ENCODE measurements at regions not wholly inside any gene's neighbourhood (a gene's known extent, or its start where the extent isn't known, plus 50 kb on each side); places are given as distances from the start of the nearest gene placed in this dataset.

- ATAC-seq, result peak; percentile 58
- TF ChIP-seq TSHZ2 (CRISPR knock-in tag; IDR thresholded peaks at IDR 0.05) (peak; percentile 93; the same call in 1 of the 2 replicates), BACH2 (CRISPR knock-in tag; IDR thresholded peaks at IDR 0.05; ENCODE audit: borderline replicate concordance) (no peak), ZFP30 (CRISPR knock-in tag; IDR thresholded peaks at IDR 0.05) (no peak), PPARA (CRISPR knock-in tag; IDR thresholded peaks at IDR 0.05; ENCODE audit: borderline replicate concordance) (no peak), TOX (CRISPR knock-in tag; IDR thresholded peaks at IDR 0.05; ENCODE audit: borderline replicate concordance) (no peak), ZNF70 (CRISPR knock-in tag; IDR thresholded peaks at IDR 0.05) (no peak), ZC3H10 (CRISPR knock-in tag; IDR thresholded peaks at IDR 0.05) (no peak), CSRNP3 (CRISPR knock-in tag; IDR thresholded peaks at IDR 0.05) (no peak), CSDC2 (CRISPR knock-in tag; IDR thresholded peaks at IDR 0.05) (no peak), OSR1 (CRISPR knock-in tag; IDR thresholded peaks at IDR 0.05) (no peak), ISL1 (CRISPR knock-in tag; IDR thresholded peaks at IDR 0.05) (peak; percentile 45; the same call in 1 of the 2 replicates), RARB (CRISPR knock-in tag; IDR thresholded peaks at IDR 0.05) (no peak), SNAI2 (CRISPR knock-in tag; IDR thresholded peaks at IDR 0.05) (peak; percentile 40; the same call in 1 of the 2 replicates), ZNF8 (CRISPR knock-in tag; IDR thresholded peaks at IDR 0.05) (0 out of 2 replicates have a peak, but pooled peaks have one; percentile 17), ZFP3 (CRISPR knock-in tag; IDR thresholded peaks at IDR 0.05) (peak; percentile 11; the same call in 1 of the 2 replicates), ESRRG (CRISPR knock-in tag; IDR thresholded peaks at IDR 0.05) (no peak), ZNF565 (CRISPR knock-in tag; conservative IDR thresholded peaks at IDR 0.05; ENCODE audit: low read depth) (no peak), TCF4 (CRISPR knock-in tag; IDR thresholded peaks at IDR 0.05; ENCODE audit: borderline replicate concordance) (peak; percentile 80), GLIS3 (CRISPR knock-in tag; IDR thresholded peaks at IDR 0.05) (no peak), ARNTL (CRISPR knock-in tag; IDR thresholded peaks at IDR 0.05; ENCODE audit: borderline replicate concordance, low read depth) (no peak)
- TF ChIP-seq, protein P1, sequence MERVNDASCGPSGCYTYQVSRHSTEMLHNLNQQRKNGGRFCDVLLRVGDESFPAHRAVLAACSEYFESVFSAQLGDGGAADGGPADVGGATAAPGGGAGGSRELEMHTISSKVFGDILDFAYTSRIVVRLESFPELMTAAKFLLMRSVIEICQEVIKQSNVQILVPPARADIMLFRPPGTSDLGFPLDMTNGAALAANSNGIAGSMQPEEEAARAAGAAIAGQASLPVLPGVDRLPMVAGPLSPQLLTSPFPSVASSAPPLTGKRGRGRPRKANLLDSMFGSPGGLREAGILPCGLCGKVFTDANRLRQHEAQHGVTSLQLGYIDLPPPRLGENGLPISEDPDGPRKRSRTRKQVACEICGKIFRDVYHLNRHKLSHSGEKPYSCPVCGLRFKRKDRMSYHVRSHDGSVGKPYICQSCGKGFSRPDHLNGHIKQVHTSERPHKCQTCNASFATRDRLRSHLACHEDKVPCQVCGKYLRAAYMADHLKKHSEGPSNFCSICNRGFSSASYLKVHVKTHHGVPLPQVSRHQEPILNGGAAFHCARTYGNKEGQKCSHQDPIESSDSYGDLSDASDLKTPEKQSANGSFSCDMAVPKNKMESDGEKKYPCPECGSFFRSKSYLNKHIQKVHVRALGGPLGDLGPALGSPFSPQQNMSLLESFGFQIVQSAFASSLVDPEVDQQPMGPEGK (CRISPR knock-in tag; IDR thresholded peaks at IDR 0.05; ENCODE audit: borderline replicate concordance), result no peak
- TF ChIP-seq, protein P2, sequence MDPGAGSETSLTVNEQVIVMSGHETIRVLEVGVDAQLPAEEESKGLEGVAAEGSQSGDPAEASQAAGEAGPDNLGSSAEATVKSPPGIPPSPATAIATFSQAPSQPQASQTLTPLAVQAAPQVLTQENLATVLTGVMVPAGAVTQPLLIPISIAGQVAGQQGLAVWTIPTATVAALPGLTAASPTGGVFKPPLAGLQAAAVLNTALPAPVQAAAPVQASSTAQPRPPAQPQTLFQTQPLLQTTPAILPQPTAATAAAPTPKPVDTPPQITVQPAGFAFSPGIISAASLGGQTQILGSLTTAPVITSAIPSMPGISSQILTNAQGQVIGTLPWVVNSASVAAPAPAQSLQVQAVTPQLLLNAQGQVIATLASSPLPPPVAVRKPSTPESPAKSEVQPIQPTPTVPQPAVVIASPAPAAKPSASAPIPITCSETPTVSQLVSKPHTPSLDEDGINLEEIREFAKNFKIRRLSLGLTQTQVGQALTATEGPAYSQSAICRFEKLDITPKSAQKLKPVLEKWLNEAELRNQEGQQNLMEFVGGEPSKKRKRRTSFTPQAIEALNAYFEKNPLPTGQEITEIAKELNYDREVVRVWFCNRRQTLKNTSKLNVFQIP (CRISPR knock-in tag; IDR thresholded peaks at IDR 0.05; ENCODE audit: borderline replicate concordance, low read depth), result no peak
- TF ChIP-seq, protein P3, sequence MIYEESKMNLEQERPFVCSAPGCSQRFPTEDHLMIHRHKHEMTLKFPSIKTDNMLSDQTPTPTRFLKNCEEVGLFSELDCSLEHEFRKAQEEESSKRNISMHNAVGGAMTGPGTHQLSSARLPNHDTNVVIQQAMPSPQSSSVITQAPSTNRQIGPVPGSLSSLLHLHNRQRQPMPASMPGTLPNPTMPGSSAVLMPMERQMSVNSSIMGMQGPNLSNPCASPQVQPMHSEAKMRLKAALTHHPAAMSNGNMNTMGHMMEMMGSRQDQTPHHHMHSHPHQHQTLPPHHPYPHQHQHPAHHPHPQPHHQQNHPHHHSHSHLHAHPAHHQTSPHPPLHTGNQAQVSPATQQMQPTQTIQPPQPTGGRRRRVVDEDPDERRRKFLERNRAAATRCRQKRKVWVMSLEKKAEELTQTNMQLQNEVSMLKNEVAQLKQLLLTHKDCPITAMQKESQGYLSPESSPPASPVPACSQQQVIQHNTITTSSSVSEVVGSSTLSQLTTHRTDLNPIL (CRISPR knock-in tag; IDR thresholded peaks at IDR 0.05; ENCODE audit: low read depth), result no peak
These were observed 159.0 kb upstream of the IL12A start for GRCh38 chr3:159829539-159830227.

GRCh38 chr3:159830523-159831154 is 158.0 kb upstream of the IL12A start:
- ATAC-seq, result no peak
- TF ChIP-seq ISL1 (CRISPR knock-in tag; IDR thresholded peaks at IDR 0.05) (no peak), ZFP3 (CRISPR knock-in tag; IDR thresholded peaks at IDR 0.05) (no peak), SNAI2 (CRISPR knock-in tag; IDR thresholded peaks at IDR 0.05) (no peak), PPARA (CRISPR knock-in tag; IDR thresholded peaks at IDR 0.05; ENCODE audit: borderline replicate concordance) (no peak), CSDC2 (CRISPR knock-in tag; IDR thresholded peaks at IDR 0.05) (no peak), GLIS3 (CRISPR knock-in tag; IDR thresholded peaks at IDR 0.05) (no peak), TOX (CRISPR knock-in tag; IDR thresholded peaks at IDR 0.05; ENCODE audit: borderline replicate concordance) (no peak), ZNF70 (CRISPR knock-in tag; IDR thresholded peaks at IDR 0.05) (no peak), CSRNP3 (CRISPR knock-in tag; IDR thresholded peaks at IDR 0.05) (no peak), OSR1 (CRISPR knock-in tag; IDR thresholded peaks at IDR 0.05) (no peak)
- TF ChIP-seq, protein P2 (CRISPR knock-in tag; IDR thresholded peaks at IDR 0.05; ENCODE audit: borderline replicate concordance, low read depth), result no peak
- TF ChIP-seq, protein P3 (CRISPR knock-in tag; IDR thresholded peaks at IDR 0.05; ENCODE audit: low read depth), result no peak

Measured in SK-N-SH treated with all-trans-retinoic acid at 6 μM for 48 hours (cell line).